HCT116 (cell line): ENCODE measurements at regions not wholly inside any gene's neighbourhood (a gene's known extent, or its start where the extent isn't known, plus 50 kb on each side); places are given as distances from the start of the nearest gene placed in this dataset.

ENCODE experiments used
- ATAC-seq: fragments of 200-7000 bp; cut with Tn5 transposase; 2 replicates; pipeline ENCODE4 v1.9.1; 2020; ENCODE audit warnings: mild to moderate bottlenecking, moderate library complexity
- BruUV-seq: library from RNA; stranded (reverse); fragments of 400-500 nt; replicated peaks from 2 replicates; lab custom pipeline; 2021; lab: Mats Ljungman, UMichigan
- CTCF ChIA-PET: fragments of 300-600 bp; sonication (Branson Sonifier 250); formaldehyde crosslinking; loops from one replicate; lab custom pipeline; 2021; ENCODE audit warnings: antibody characterized with exemption; lab: Charles Lee
- POLR2A ChIA-PET: fragments of 300-600, 350-600 bp; sonication (Branson Sonifier 250); formaldehyde crosslinking; loops from one replicate; lab custom pipeline; 2021; ENCODE audit warnings: antibody characterized with exemption; lab: Charles Lee
- RAD21 ChIA-PET, 2 experiments: fragments of 300-600 bp; sonication (Branson Sonifier 250); formaldehyde crosslinking; loops; one replicate each; lab custom pipeline; 2023; ENCODE audit warnings: low total read pairs in 2 of 2; ENCODE audit not compliant: uncharacterized antibody in 2 of 2, unreplicated experiment in 2 of 2, low non-redundant PET in 1 of 2; lab: Charles Lee
- DNase-seq: peaks from one replicate; pipeline ENCODE4 v3.0.0-alpha.2; 2010; ENCODE audit warnings: low read depth, low spot score
- H2AFZ ChIP-seq: fragments of 200-600 bp; shearing (Covaris generic), sonication (generic); 2 replicates; pipeline ENCODE4 v1.6.1; 2017; ENCODE audit warnings: low read depth, mixed run types, mixed read lengths, antibody characterized with exemption, low read length; ENCODE audit not compliant: poor library complexity, severe bottlenecking
- H3K27ac ChIP-seq: 2 replicates; pipeline ENCODE4 v1.5.1; 2012; ENCODE audit warnings: low read depth, low read length
- H3K27me3 ChIP-seq: fragments of 200-600 bp; sonication (generic); 2 replicates; pipeline ENCODE4 v1.6.1; 2016; ENCODE audit warnings: mixed run types, low read length, mixed read lengths; ENCODE audit not compliant: insufficient read depth
- H3K36me3 ChIP-seq, 2 experiments: fragments of 200-500 bp in 1 of 2; fragments of 200-600 bp in 1 of 2; sonication (Bioruptor generic) in 1 of 2; sonication (generic) in 1 of 2; 2 replicates each; pipeline versions ENCODE4 v1.5.1 to v1.6.1; 2014 to 2016; ENCODE audit warnings: low read length in 2 of 2, inconsistent platforms in 1 of 2, mixed read lengths in 1 of 2, mixed run types in 1 of 2; ENCODE audit not compliant: insufficient read depth in 2 of 2, control insufficient read depth in 1 of 2
- H3K4me1 ChIP-seq, 2 experiments: fragments of 200-600 bp in 1 of 2; sonication (generic) in 1 of 2; 2 replicates each; pipeline versions ENCODE4 v1.5.1 to v1.6.1; 2012 to 2017; ENCODE audit warnings: low read length in 2 of 2, inconsistent platforms in 1 of 2, mild to moderate bottlenecking in 1 of 2, mixed read lengths in 1 of 2, mixed run types in 1 of 2, moderate library complexity in 1 of 2; ENCODE audit not compliant: insufficient read depth in 2 of 2, control insufficient read depth in 1 of 2
- H3K4me2 ChIP-seq: fragments of 200-600 bp; sonication (generic); 2 replicates; pipeline ENCODE4 v1.6.1; 2017; ENCODE audit warnings: mixed run types, low read length, mixed read lengths
- H3K4me3 ChIP-seq, 2 experiments: fragments of 200-600 bp in 1 of 2; sonication (generic) in 1 of 2; replicated peaks in 1 of 2; 2 replicates each; pipeline ENCODE4 v1.5.1; 2011 to 2016; ENCODE audit warnings: low read length in 2 of 2, control low read depth in 1 of 2, low read depth in 1 of 2, mild to moderate bottlenecking in 1 of 2, mixed read lengths in 1 of 2, mixed run types in 1 of 2
- H3K79me2 ChIP-seq: fragments of 200-600 bp; sonication (generic); 2 replicates; pipeline ENCODE4 v1.6.1; 2017; ENCODE audit warnings: mild to moderate bottlenecking, mixed run types, low read length, moderate library complexity, mixed read lengths; ENCODE audit not compliant: insufficient read depth
- H3K9ac ChIP-seq: fragments of 200-600 bp; sonication (generic); 2 replicates; pipeline ENCODE4 v1.6.1; 2016; ENCODE audit warnings: low read length, mixed read lengths
- H3K9me2 ChIP-seq: fragments of 200-600 bp; sonication (generic), shearing (Covaris generic); 2 replicates; pipeline ENCODE4 v1.6.1; 2017; ENCODE audit warnings: mixed run types, mild to moderate bottlenecking, moderate library complexity; ENCODE audit not compliant: insufficient read depth
- H3K9me3 ChIP-seq, 2 experiments: fragments of 200-500 bp in 1 of 2; fragments of 200-600 bp in 1 of 2; sonication (Bioruptor generic) in 1 of 2; sonication (generic) in 1 of 2; 2 replicates each; pipeline ENCODE4 v1.6.1; 2014 to 2017; ENCODE audit warnings: low read length in 2 of 2, mixed read lengths in 2 of 2, inconsistent platforms in 1 of 2, low read depth in 1 of 2, mild to moderate bottlenecking in 1 of 2, mixed run types in 1 of 2, moderate library complexity in 1 of 2; ENCODE audit not compliant: control insufficient read depth in 1 of 2, insufficient read depth in 1 of 2
- H4K20me1 ChIP-seq: fragments of 200-600 bp; sonication (generic), shearing (Covaris generic); 2 replicates; pipeline ENCODE4 v1.6.1; 2017; ENCODE audit warnings: mixed run types, mild to moderate bottlenecking, moderate library complexity; ENCODE audit not compliant: insufficient read depth
- CBX3 ChIP-seq: IDR thresholded peaks from 2 replicates; pipeline ENCODE4 v1.6.1; 2012; ENCODE audit warnings: low read depth
- CEBPB ChIP-seq: IDR thresholded peaks from 2 replicates; pipeline ENCODE4 v1.6.1; 2012; ENCODE audit warnings: low read depth
- EGR1 ChIP-seq: IDR thresholded peaks from 2 replicates; pipeline ENCODE4 v1.6.1; 2012; ENCODE audit warnings: low read depth
- ELF1 ChIP-seq: IDR thresholded peaks from 2 replicates; pipeline ENCODE4 v1.6.1; 2012; ENCODE audit warnings: low read depth, borderline replicate concordance
- EZH2 ChIP-seq: fragments of 200-600 bp; sonication (generic); IDR thresholded peaks from 2 replicates; pipeline ENCODE4 v1.6.1; 2017; ENCODE audit warnings: antibody characterized with exemption, mixed run types
- POLR2A ChIP-seq: IDR thresholded peaks from 2 replicates; pipeline ENCODE4 v1.7.0; 2011; ENCODE audit warnings: borderline replicate concordance; ENCODE audit not compliant: insufficient read depth, insufficient read length; ENCODE audit errors: extremely low read depth
- RAD21 ChIP-seq: IDR thresholded peaks from 2 replicates; pipeline ENCODE4 v1.6.1; 2012; ENCODE audit warnings: low read depth, mild to moderate bottlenecking
- SP1 ChIP-seq: IDR thresholded peaks from 2 replicates; pipeline ENCODE4 v1.6.1; 2012; ENCODE audit warnings: low read depth
- SRF ChIP-seq: IDR thresholded peaks from 2 replicates; pipeline ENCODE4 v1.6.1; 2012; ENCODE audit warnings: low read depth
- ZFX ChIP-seq: fragments of 450-650 bp; IDR thresholded peaks from 2 replicates; pipeline ENCODE4 v1.6.1; 2017
- ZNF274 ChIP-seq: fragments of 200-500 bp; sonication (Bioruptor generic); IDR thresholded peaks from 2 replicates; pipeline ENCODE4 v1.6.1; 2014; ENCODE audit warnings: mild to moderate bottlenecking, low read depth, low read length, inconsistent platforms
- intact Hi-C: fragments of 100-400 bp; cut with micrococcal nuclease; formaldehyde crosslinking; loops from 2 replicates; pipeline ENCODE4 v1.10.0; 2022
- TF ChIP-seq, protein P1 (sequence below), 3 experiments: fragments of 200-600 bp in 1 of 3; sonication (generic) in 1 of 3; IDR thresholded peaks in 2 of 3; conservative IDR thresholded peaks in 1 of 3; 2 replicates each; pipeline ENCODE4 v1.5.1; 2012 to 2017; ENCODE audit warnings: low read depth in 2 of 3, low read length in 2 of 3, antibody characterized with exemption in 1 of 3, borderline replicate concordance in 1 of 3, control low read depth in 1 of 3, mild to moderate bottlenecking in 1 of 3, mixed read lengths in 1 of 3, mixed run types in 1 of 3, moderate library complexity in 1 of 3; ENCODE audit not compliant: insufficient read depth in 1 of 3
- TF ChIP-seq, protein P2 (sequence below): IDR thresholded peaks from 2 replicates; pipeline ENCODE4 v1.6.1; 2012; ENCODE audit warnings: low read depth
- TF ChIP-seq, protein P3 (sequence below): IDR thresholded peaks from 2 replicates; pipeline ENCODE4 v1.6.1; 2012

DNA sequence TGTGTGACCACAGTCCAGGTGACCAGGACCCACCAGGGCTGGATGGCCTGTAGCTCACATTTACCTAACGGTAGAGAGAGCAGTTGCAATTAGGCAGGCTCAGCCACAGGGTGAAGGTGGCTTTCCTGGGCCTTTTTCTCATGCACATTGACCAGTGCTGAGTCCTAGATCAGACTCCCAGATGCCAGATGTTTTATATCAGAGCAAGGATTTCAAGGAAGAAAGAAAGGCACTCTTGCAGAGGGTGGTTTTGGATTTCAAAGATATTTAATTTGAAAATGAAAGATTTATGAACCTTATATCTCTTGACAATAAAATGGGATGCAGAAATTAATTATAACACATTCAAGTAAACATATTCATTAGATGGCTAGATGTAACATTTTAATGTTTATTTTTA is 694.2 kb upstream of the GYPC start (continued):
- TF ChIP-seq, protein P1, sequence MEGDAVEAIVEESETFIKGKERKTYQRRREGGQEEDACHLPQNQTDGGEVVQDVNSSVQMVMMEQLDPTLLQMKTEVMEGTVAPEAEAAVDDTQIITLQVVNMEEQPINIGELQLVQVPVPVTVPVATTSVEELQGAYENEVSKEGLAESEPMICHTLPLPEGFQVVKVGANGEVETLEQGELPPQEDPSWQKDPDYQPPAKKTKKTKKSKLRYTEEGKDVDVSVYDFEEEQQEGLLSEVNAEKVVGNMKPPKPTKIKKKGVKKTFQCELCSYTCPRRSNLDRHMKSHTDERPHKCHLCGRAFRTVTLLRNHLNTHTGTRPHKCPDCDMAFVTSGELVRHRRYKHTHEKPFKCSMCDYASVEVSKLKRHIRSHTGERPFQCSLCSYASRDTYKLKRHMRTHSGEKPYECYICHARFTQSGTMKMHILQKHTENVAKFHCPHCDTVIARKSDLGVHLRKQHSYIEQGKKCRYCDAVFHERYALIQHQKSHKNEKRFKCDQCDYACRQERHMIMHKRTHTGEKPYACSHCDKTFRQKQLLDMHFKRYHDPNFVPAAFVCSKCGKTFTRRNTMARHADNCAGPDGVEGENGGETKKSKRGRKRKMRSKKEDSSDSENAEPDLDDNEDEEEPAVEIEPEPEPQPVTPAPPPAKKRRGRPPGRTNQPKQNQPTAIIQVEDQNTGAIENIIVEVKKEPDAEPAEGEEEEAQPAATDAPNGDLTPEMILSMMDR (IDR thresholded peaks at IDR 0.05 in 2 of 3, conservative IDR thresholded peaks at IDR 0.05 in 1 of 3; ENCODE audit: borderline replicate concordance in 1 of 3, insufficient read depth in 1 of 3, low read depth in 2 of 3, low read length in 2 of 3), result no peak
- TF ChIP-seq ZFX (no peak), CEBPB (no peak), ZNF274 (no peak), RAD21 (no peak), SRF (no peak)
- TF ChIP-seq, protein P2, sequence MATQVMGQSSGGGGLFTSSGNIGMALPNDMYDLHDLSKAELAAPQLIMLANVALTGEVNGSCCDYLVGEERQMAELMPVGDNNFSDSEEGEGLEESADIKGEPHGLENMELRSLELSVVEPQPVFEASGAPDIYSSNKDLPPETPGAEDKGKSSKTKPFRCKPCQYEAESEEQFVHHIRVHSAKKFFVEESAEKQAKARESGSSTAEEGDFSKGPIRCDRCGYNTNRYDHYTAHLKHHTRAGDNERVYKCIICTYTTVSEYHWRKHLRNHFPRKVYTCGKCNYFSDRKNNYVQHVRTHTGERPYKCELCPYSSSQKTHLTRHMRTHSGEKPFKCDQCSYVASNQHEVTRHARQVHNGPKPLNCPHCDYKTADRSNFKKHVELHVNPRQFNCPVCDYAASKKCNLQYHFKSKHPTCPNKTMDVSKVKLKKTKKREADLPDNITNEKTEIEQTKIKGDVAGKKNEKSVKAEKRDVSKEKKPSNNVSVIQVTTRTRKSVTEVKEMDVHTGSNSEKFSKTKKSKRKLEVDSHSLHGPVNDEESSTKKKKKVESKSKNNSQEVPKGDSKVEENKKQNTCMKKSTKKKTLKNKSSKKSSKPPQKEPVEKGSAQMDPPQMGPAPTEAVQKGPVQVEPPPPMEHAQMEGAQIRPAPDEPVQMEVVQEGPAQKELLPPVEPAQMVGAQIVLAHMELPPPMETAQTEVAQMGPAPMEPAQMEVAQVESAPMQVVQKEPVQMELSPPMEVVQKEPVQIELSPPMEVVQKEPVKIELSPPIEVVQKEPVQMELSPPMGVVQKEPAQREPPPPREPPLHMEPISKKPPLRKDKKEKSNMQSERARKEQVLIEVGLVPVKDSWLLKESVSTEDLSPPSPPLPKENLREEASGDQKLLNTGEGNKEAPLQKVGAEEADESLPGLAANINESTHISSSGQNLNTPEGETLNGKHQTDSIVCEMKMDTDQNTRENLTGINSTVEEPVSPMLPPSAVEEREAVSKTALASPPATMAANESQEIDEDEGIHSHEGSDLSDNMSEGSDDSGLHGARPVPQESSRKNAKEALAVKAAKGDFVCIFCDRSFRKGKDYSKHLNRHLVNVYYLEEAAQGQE, result no peak

DNA sequence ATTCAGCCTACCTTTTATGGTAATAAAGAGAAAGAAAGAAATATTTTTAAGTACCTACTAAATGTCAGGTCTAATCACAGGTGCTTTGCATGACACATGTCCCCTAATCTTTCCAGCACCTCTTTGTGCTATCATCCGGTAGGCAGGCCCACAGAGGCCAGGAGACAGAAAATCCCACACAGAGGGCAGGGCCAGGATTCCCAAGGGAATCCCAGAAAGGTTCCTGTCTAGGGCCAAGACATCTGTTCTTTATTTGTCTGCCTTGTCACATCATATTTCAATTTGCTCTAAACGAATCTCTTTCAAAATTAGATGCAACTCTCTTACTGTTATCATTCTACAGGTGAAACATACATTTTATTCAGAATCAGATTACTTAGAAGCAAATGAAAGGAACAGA is 676.1 kb upstream of the GYPC start:
- Histone ChIP-seq H3K9ac (no peak overlapping the region), H3K4me1 (no peaks in the 10 kb centered on the region), H3K27ac (no peak overlapping the region), H3K79me2 (no peaks in the 10 kb centered on the region), H3K36me3 (no peaks in the 10 kb centered on the region), H3K9me2 (no peaks in the 10 kb centered on the region), H3K9me3 (peaks cover 8 to 26% of the 10 kb centered on the region in 2 experiments; a peak in 2 of 4 replicates), H3K4me3 (no peak overlapping the region), H3K27me3 (no peaks in the 10 kb centered on the region), H4K20me1 (no peaks in the 10 kb centered on the region), H3K4me2 (no peak overlapping the region), H2AFZ (no peak overlapping the region)
- DNase-seq (no peak), ATAC-seq (no peak)
- intact Hi-C loops, result no loop called here
- POLR2A ChIA-PET, result no interaction called here
- no TSS peak for BruUV-seq
- CTCF ChIA-PET, result no interaction called here
- RAD21 ChIA-PET, result no interaction called here
- no peak for TF ChIP-seq CBX3
- no peak for TF ChIP-seq POLR2A
- TF ChIP-seq ELF1, result no peak
- TF ChIP-seq SP1, result no peak
- TF ChIP-seq EGR1, result no peak
- TF ChIP-seq EZH2, result no peak
- TF ChIP-seq, protein P3, sequence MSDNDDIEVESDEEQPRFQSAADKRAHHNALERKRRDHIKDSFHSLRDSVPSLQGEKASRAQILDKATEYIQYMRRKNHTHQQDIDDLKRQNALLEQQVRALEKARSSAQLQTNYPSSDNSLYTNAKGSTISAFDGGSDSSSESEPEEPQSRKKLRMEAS, result no peak
- TF ChIP-seq ZFX, result no peak
